ENCODE measurements at regions not wholly inside any gene's neighbourhood (a gene's known extent, or its start where the extent isn't known, plus 50 kb on each side); places are given as distances from the start of the nearest gene placed in this dataset.

GRCh38 chr16:6969594-6969993, 363.1 kb upstream of the RBFOX1 start:
- H3K4me3 ChIP-seq: no peak overlapping the region
- WGBS, 5 donors: 58 to 74% (median 69%) methylated on average over 5 of the region's 5 CpGs
- no peaks in the 10 kb centered on the region for H3K36me3 ChIP-seq
- H3K9me3 ChIP-seq: peaks cover 0 to 8% (median 0%) of the 10 kb centered on the region in 8 donors
- no peaks in the 10 kb centered on the region for H3K27me3 ChIP-seq (replicated peaks in 1 of 7)
- no peaks in the 10 kb centered on the region for H3K4me1 ChIP-seq
- no peak for DNase-seq
- H3K27ac ChIP-seq: no peak overlapping the region
- TF ChIP-seq POLR2AphosphoS5 (IDR thresholded peaks at IDR 0.05) (no peak), CTCF (IDR thresholded peaks at IDR 0.05 in 8 of 11, conservative IDR thresholded peaks at IDR 0.05 in 3 of 11) (no peak), POLR2A (IDR thresholded peaks at IDR 0.05) (no peak)
- intact Hi-C loops (cut with DNase I; ENCODE audit: low total_unique reads): no loop called here

- Histone ChIP-seq H3K27me3 (replicated peaks in 1 of 7) (no peaks in the 10 kb centered on the region), H3K4me3 (no peak overlapping the region), H3K9me3 (peaks cover 0 to 8% (median 0%) of the 10 kb centered on the region in 8 donors), H3K4me1 (no peaks in the 10 kb centered on the region), H3K27ac (no peak overlapping the region), H3K36me3 (no peaks in the 10 kb centered on the region)
- 43 to 69% (median 65%) methylated on average over 5 to 10 of the region's 10 CpGs for WGBS, 5 donors
- TF ChIP-seq POLR2AphosphoS5 (IDR thresholded peaks at IDR 0.05) (no peak), POLR2A (IDR thresholded peaks at IDR 0.05) (no peak), CTCF (IDR thresholded peaks at IDR 0.05 in 8 of 11, conservative IDR thresholded peaks at IDR 0.05 in 3 of 11) (no peak)
- intact Hi-C loops (cut with DNase I; ENCODE audit: low total_unique reads): no loop called here
- DNase-seq: no peak
Observed at GRCh38 chr16:6967796-6968320, 364.8 kb upstream of the RBFOX1 start.

GRCh38 chr16:6966925-6967324, 365.7 kb upstream of the RBFOX1 start:
- 72 to 83% (median 81%) methylated on average over 1 of the region's 1 CpG for WGBS, 5 donors
- H3K36me3 ChIP-seq: no peaks in the 10 kb centered on the region
- peaks cover 0 to 5% (median 0%) of the 10 kb centered on the region in 8 donors for H3K9me3 ChIP-seq
- no peak overlapping the region for H3K27ac ChIP-seq
- no peaks in the 10 kb centered on the region for H3K27me3 ChIP-seq (replicated peaks in 1 of 7)
- no peaks in the 10 kb centered on the region for H3K4me1 ChIP-seq
- intact Hi-C loops (cut with DNase I; ENCODE audit: low total_unique reads): no loop called here
- DNase-seq: no peak
- no peak for TF ChIP-seq CTCF (IDR thresholded peaks at IDR 0.05 in 8 of 11, conservative IDR thresholded peaks at IDR 0.05 in 3 of 11)
- no peak for TF ChIP-seq POLR2A (IDR thresholded peaks at IDR 0.05)
- no peak for TF ChIP-seq POLR2AphosphoS5 (IDR thresholded peaks at IDR 0.05)
- no peak overlapping the region for H3K4me3 ChIP-seq

- intact Hi-C loops (cut with DNase I; ENCODE audit: low total_unique reads): no loop called here
Observed at GRCh38 chr16:6964679-6965078, 368.0 kb upstream of the RBFOX1 start.

More at GRCh38 chr16:6964679-6965078, 368.0 kb upstream of the RBFOX1 start:
- 82 to 89% (median 87%) methylated on average over 5 of the region's 5 CpGs for WGBS, 5 donors
- no peak for DNase-seq
- no peaks in the 10 kb centered on the region for H3K27me3 ChIP-seq (replicated peaks in 1 of 7)
- peaks cover 0 to 5% (median 0%) of the 10 kb centered on the region in 8 donors for H3K9me3 ChIP-seq
- H3K4me1 ChIP-seq: no peaks in the 10 kb centered on the region
- H3K4me3 ChIP-seq: no peak overlapping the region
- TF ChIP-seq POLR2A (IDR thresholded peaks at IDR 0.05) (no peak), CTCF (IDR thresholded peaks at IDR 0.05 in 8 of 11, conservative IDR thresholded peaks at IDR 0.05 in 3 of 11) (no peak), POLR2AphosphoS5 (IDR thresholded peaks at IDR 0.05) (no peak)
- no peak overlapping the region for H3K27ac ChIP-seq
- H3K36me3 ChIP-seq: no peaks in the 10 kb centered on the region
